Endothelial cell of umbilical vein (primary cell): ENCODE measurements at regions not wholly inside any gene's neighbourhood (a gene's known extent, or its start where the extent isn't known, plus 50 kb on each side); places are given as distances from the start of the nearest gene placed in this dataset.

Source experiments
- BruUV-seq: library from RNA; stranded (reverse); fragments of 400-500 nt; replicated peaks from 2 replicates; lab custom pipeline; 2021; lab: Mats Ljungman, UMichigan
- CTCF ChIA-PET: fragments of 300-600, 350-600 bp; sonication (Branson Sonifier 250); formaldehyde crosslinking; loops from one replicate; lab custom pipeline; 2021; ENCODE audit warnings: antibody characterized with exemption, inconsistent platforms; lab: Charles Lee
- POLR2A ChIA-PET: fragments of 300-600, 350-600 bp; sonication (Branson Sonifier 250); formaldehyde crosslinking; loops from one replicate; lab custom pipeline; 2021; ENCODE audit warnings: antibody characterized with exemption, inconsistent platforms; lab: Charles Lee
- DNase-seq: peaks from one replicate; pipeline ENCODE4 v3.0.0-alpha.2; 2011; ENCODE audit warnings: low read depth, low spot score
- FAIRE-seq: peaks from 2 replicates; lab custom pipeline; 2011; peaks lifted over from hg19 to GRCh38; lab: Jason Lieb, UNC
- H2AFZ ChIP-seq: 2 replicates; pipeline ENCODE4 v1.6.0; 2012; ENCODE audit warnings: low read depth, low read length, control low read depth, inconsistent platforms
- H3K27ac ChIP-seq: 2 replicates; pipeline ENCODE4 v1.5.1; 2011; ENCODE audit warnings: low read depth, mild to moderate bottlenecking, control low read depth, low read length, moderate library complexity; ENCODE audit not compliant: insufficient read depth
- H3K27me3 ChIP-seq, 2 experiments: 2 replicates each; pipeline versions ENCODE4 v1.6.0 to v1.6.1; 2011; ENCODE audit warnings: low read length in 2 of 2, mixed read lengths in 1 of 2; ENCODE audit not compliant: control insufficient read depth in 2 of 2, insufficient read depth in 2 of 2
- H3K36me3 ChIP-seq, 2 experiments: 2 replicates in 1 of 2; 3 replicates in 1 of 2; pipeline ENCODE4 v1.5.1; 2011; ENCODE audit warnings: low read length in 2 of 2, mild to moderate bottlenecking in 1 of 2, moderate library complexity in 1 of 2; ENCODE audit not compliant: control insufficient read depth in 2 of 2, insufficient read depth in 2 of 2; ENCODE audit errors: extremely low read depth in 1 of 2
- H3K4me1 ChIP-seq: 3 replicates; pipeline ENCODE4 v1.5.1; 2011; ENCODE audit warnings: mild to moderate bottlenecking, low read length; ENCODE audit not compliant: control insufficient read depth, insufficient read depth; ENCODE audit errors: extremely low read depth
- H3K4me2 ChIP-seq: 2 replicates; pipeline ENCODE4 v1.6.1; 2011; ENCODE audit warnings: low read length, control low read depth, mixed read lengths; ENCODE audit not compliant: insufficient read depth
- H3K4me3 ChIP-seq, 3 experiments: fragments of 200-600 bp in 1 of 3; sonication (generic), shearing (Covaris generic) in 1 of 3; replicated peaks in 1 of 3; 2 replicates each; pipeline ENCODE4 v1.5.1; 2011 to 2016; ENCODE audit warnings: control low read depth in 3 of 3, low read length in 3 of 3, mild to moderate bottlenecking in 2 of 3, inconsistent platforms in 1 of 3, low read depth in 1 of 3, moderate library complexity in 1 of 3; ENCODE audit not compliant: insufficient read depth in 1 of 3
- H3K79me2 ChIP-seq: 2 replicates; pipeline ENCODE4 v1.6.0; 2012; ENCODE audit warnings: low read length, inconsistent platforms; ENCODE audit not compliant: control insufficient read depth, insufficient read depth
- H3K9ac ChIP-seq: replicated peaks from 2 replicates; pipeline ENCODE3; 2011; ENCODE audit warnings: low read length, control low read depth; ENCODE audit not compliant: insufficient read depth; ENCODE audit errors: extremely low read depth
- H3K9me1 ChIP-seq: replicated peaks from 3 replicates; pipeline ENCODE4 v1.6.0; 2011; ENCODE audit warnings: mild to moderate bottlenecking, low read length; ENCODE audit not compliant: control insufficient read depth, insufficient read depth; ENCODE audit errors: extremely low read depth
- H3K9me3 ChIP-seq: replicated peaks from 2 replicates; pipeline ENCODE4 v1.5.1; 2012; ENCODE audit warnings: low read length, inconsistent platforms; ENCODE audit not compliant: control insufficient read depth, insufficient read depth
- H4K20me1 ChIP-seq: replicated peaks from 2 replicates; pipeline ENCODE3; 2011; ENCODE audit warnings: mild to moderate bottlenecking, low read length; ENCODE audit not compliant: control insufficient read depth, insufficient read depth; ENCODE audit errors: extremely low read depth
- CTCF ChIP-seq, 2 donors: IDR thresholded peaks; 1 replicate in 1 of 2; 2 replicates in 1 of 2; pipeline ENCODE4 v1.5.1; 2011; ENCODE audit warnings: low read length in 2 of 2, mild to moderate bottlenecking in 2 of 2, moderate library complexity in 2 of 2, control low read depth in 1 of 2, inconsistent platforms in 1 of 2, low read depth in 1 of 2; ENCODE audit not compliant: insufficient read depth in 1 of 2; ENCODE audit errors: extremely low read depth in 1 of 2
- EZH2 ChIP-seq: IDR thresholded peaks from 2 replicates; pipeline ENCODE4 v1.6.1; 2012; ENCODE audit warnings: borderline replicate concordance, low read depth, mild to moderate bottlenecking, moderate library complexity, low read length, inconsistent platforms; ENCODE audit not compliant: severe bottlenecking
- FOS ChIP-seq: IDR thresholded peaks from 2 replicates; pipeline ENCODE4 v1.6.1; 2011; ENCODE audit warnings: mild to moderate bottlenecking, low read length, moderate library complexity, borderline replicate concordance; ENCODE audit not compliant: insufficient read depth
- GATA2 ChIP-seq: IDR thresholded peaks from 2 replicates; pipeline ENCODE4 v1.7.0; 2011; ENCODE audit warnings: low read depth, mild to moderate bottlenecking, moderate library complexity, mixed read lengths, low read length; ENCODE audit not compliant: insufficient read length, insufficient read depth
- JUN ChIP-seq: IDR thresholded peaks from 2 replicates; pipeline ENCODE4 v1.6.1; 2011; ENCODE audit warnings: borderline replicate concordance, low read depth; ENCODE audit not compliant: insufficient read length, insufficient read depth
- MAX ChIP-seq: IDR thresholded peaks from 2 replicates; pipeline ENCODE4 v1.6.1; 2011; ENCODE audit not compliant: insufficient read depth, insufficient read length
- MYC ChIP-seq: IDR thresholded peaks from one replicate; pipeline ENCODE4 v1.6.1; 2011; ENCODE audit warnings: mild to moderate bottlenecking, low read depth, low read length
- POLR2A ChIP-seq: IDR thresholded peaks from 2 replicates; pipeline ENCODE4 v1.6.1; 2012; ENCODE audit warnings: low read depth, mild to moderate bottlenecking, control low read depth, low read length
- POLR2AphosphoS5 ChIP-seq: IDR thresholded peaks from 2 replicates; pipeline ENCODE4 v1.6.1; 2012; ENCODE audit warnings: low read depth, mild to moderate bottlenecking, control low read depth, low read length, moderate library complexity; ENCODE audit not compliant: insufficient read depth
- dilution Hi-C: fragments of 300-500 bp; cut with MboI; formaldehyde crosslinking; loops from one replicate; pipeline ENCODE4 v1.15.0; 2019; ENCODE audit warnings: low sequenced_read_pairs; ENCODE audit not compliant: extremely low pct_ligation_motif_present
- intact Hi-C: fragments of 100-400 bp; cut with micrococcal nuclease; formaldehyde crosslinking; loops from one replicate; pipeline ENCODE4 v1.10.0; 2022

GRCh38 chr6:144394210-144394609, 109.1 kb downstream of the UTRN start:
- no peak for FAIRE-seq
- no peak overlapping the region for H3K27ac ChIP-seq
- no peaks in the 10 kb centered on the region for H3K9me1 ChIP-seq
- peaks cover 11% of the 10 kb centered on the region for H3K4me1 ChIP-seq
- BruUV-seq: no TSS peak
- H3K36me3 ChIP-seq: no peaks in the 10 kb centered on the region
- dilution Hi-C loops (no loop called here), intact Hi-C loops (no loop called here)
- H4K20me1 ChIP-seq: peaks cover 14% of the 10 kb centered on the region
- no peaks in the 10 kb centered on the region for H3K9me3 ChIP-seq
- CTCF ChIA-PET: no interaction called here
- H3K4me2 ChIP-seq: no peak overlapping the region
- H2AFZ ChIP-seq: no peak overlapping the region
- H3K4me3 ChIP-seq: no peak overlapping the region
- no peak overlapping the region for H3K9ac ChIP-seq
- POLR2A ChIA-PET: no interaction called here
- no peak for DNase-seq
- TF ChIP-seq GATA2 (no peak), CTCF (IDR thresholded peaks at IDR 0.05; ENCODE audit: extremely low read depth in 1 of 2, insufficient read depth in 1 of 2, low read depth in 1 of 2, low read length in 2 of 2) (no peak), FOS (no peak), EZH2 (no peak), POLR2AphosphoS5 (no peak), MAX (no peak), POLR2A (no peak), MYC (no peak), JUN (no peak)
- no peaks in the 10 kb centered on the region for H3K27me3 ChIP-seq
- peaks cover 67% of the 10 kb centered on the region for H3K79me2 ChIP-seq
